Pancreas (tissue), 10 donors: ENCODE measurements at regions not wholly inside any gene's neighbourhood (a gene's known extent, or its start where the extent isn't known, plus 50 kb on each side); places are given as distances from the start of the nearest gene placed in this dataset.

ENCODE experiments used
- ATAC-seq, 4 donors: fragments of 200-7000 bp; cut with Tn5 transposase; one replicate each; pipeline versions ENCODE4 v1.8.0 to v1.9.1; 2020; ENCODE audit warnings: mild to moderate bottlenecking in 4 of 4, moderate library complexity in 4 of 4
- DNase-seq, 6 donors: peaks; one replicate each; pipeline ENCODE4 v3.0.0-alpha.2; 2020
- FAIRE-seq: peaks from 2 replicates; lab custom pipeline; 2012; peaks lifted over from hg19 to GRCh38; lab: Jason Lieb, UNC
- H3K27ac ChIP-seq, 4 donors: fragments of 200-600 bp; sonication (generic); 1 replicate in 3 of 4; 2 replicates in 1 of 4; pipeline versions ENCODE4 v1.5.0 to v1.8.0; 2020
- H3K27me3 ChIP-seq, 4 donors: fragments of 200-600 bp; one replicate each; pipeline ENCODE4 v1.8.0; 2021
- H3K36me3 ChIP-seq, 3 donors: fragments of 200-600 bp; sonication (generic) in 1 of 3; one replicate each; pipeline versions ENCODE4 v1.5.0 to v1.8.0; 2020 to 2021
- H3K4me1 ChIP-seq, 3 donors: fragments of 200-600 bp; one replicate each; pipeline ENCODE4 v1.8.0; 2021
- H3K4me3 ChIP-seq, 4 donors: fragments of 200-600 bp; sonication (generic) in 2 of 4; one replicate each; pipeline versions ENCODE4 v1.5.0 to v1.8.0; 2020 to 2021
- H3K9me3 ChIP-seq, 4 donors: fragments of 200-600 bp; one replicate each; pipeline ENCODE4 v1.8.0; 2021
- CTCF ChIP-seq, 4 donors: fragments of 200-600 bp; sonication (generic) in 3 of 4; IDR thresholded peaks; one replicate each; pipeline versions ENCODE4 v1.5.0 to v1.8.0; 2021; ENCODE audit warnings: antibody characterized with exemption in 4 of 4
- WGBS, 2 donors: extraction: QIAGEN DNeasy Blood & Tissue Kit; methylation state at CpG; one replicate each; pipeline ENCODE4 v1.1.7; 2013; 5-methylcytosine and 5-hydroxymethylcytosine counted together
- intact Hi-C, 3 donors: fragments of 100-400 bp; cut with DNase I; formaldehyde crosslinking; loops; one replicate each; pipeline versions ENCODE4 v1.11.1 to v1.14.2; 2022
- donor health status: healthy with polysubstance abuse.
- donor health status: DM: no; HTN: no; CAD: no; lungs with moderate emphysema.
- donor health status: DM: no; HTN: no; CAD: no.
- donor health status: control.
- donor health status: control.
- donor health status: Bipolar disorder and iron deficiency.
- donor health status: DM: yes; HTN: yes; CAD: no.
- donor health status: DM: no; HTN: no; CAD: no.
- donor health status: DM: no; HTN: no; CAD: no.
- donor health status: DM: yes; HTN: yes; CAD: no.

- DNase-seq (peak in 1 of 6 donors; percentile 2), FAIRE-seq (no peak), ATAC-seq (no peak)
- Histone ChIP-seq H3K36me3 (no peaks in the 10 kb centered on the region), H3K27ac (no peak overlapping the region), H3K9me3 (no peaks in the 10 kb centered on the region), H3K4me1 (no peaks in the 10 kb centered on the region), H3K4me3 (no peak overlapping the region), H3K27me3 (no peaks in the 10 kb centered on the region)
- intact Hi-C loops, result no loop called here
- WGBS, 2 donors, result 33 to 41% methylated on average over 11 of the region's 11 CpGs
- no peak for TF ChIP-seq CTCF (IDR thresholded peaks at IDR 0.05)
Measured at GRCh38 chr20:58153121-58153520, 75.3 kb downstream of the ANKRD60 start.

DNA sequence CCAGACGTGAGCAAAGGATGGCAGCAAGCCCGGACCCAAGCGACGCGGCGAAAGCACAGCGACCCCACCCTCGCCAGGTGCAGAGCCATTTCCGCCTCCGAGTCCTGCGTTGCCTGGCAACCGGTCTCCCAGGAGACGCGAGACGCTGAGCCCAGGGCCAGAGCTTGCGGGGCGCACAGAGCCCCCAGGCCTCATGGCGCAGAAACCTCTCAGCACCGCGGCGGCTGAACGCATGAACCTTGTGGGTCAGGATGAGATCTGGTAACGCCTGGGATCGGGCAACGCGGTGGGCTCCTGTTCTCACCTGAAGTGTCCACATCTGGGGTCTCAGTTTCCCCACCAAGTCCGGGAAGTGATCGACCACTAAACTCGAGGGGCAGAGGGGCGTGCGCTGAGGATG, 77.7 kb downstream of the ANKRD60 start:
- peak in 3 of 4 donors; percentile 54 to 67 (median 61) for ATAC-seq
- Histone ChIP-seq H3K4me3 (no peak overlapping the region), H3K36me3 (no peaks in the 10 kb centered on the region), H3K27ac (no peak overlapping the region), H3K27me3 (no peaks in the 10 kb centered on the region), H3K4me1 (no peaks in the 10 kb centered on the region), H3K9me3 (no peaks in the 10 kb centered on the region)
- WGBS, 2 donors, result 8 to 13% methylated on average over 31 of the region's 31 CpGs
- intact Hi-C loops, result no loop called here
- FAIRE-seq, result no peak
- DNase-seq, result peak in 4 of 6 donors; percentile 16 to 59 (median 40)
- TF ChIP-seq CTCF (IDR thresholded peaks at IDR 0.05), result no peak

GRCh38 chr20:58149437-58150091, 78.9 kb downstream of the ANKRD60 start:
- FAIRE-seq (no peak), ATAC-seq (no peak), DNase-seq (peak in 1 of 6 donors; percentile 12)
- intact Hi-C loops, result no loop called here
- no peak overlapping the region for H3K4me3 ChIP-seq
- no peak for TF ChIP-seq CTCF (IDR thresholded peaks at IDR 0.05)
- H3K27me3 ChIP-seq, result no peaks in the 10 kb centered on the region
- 37 to 50% methylated on average over 5 of the region's 5 CpGs for WGBS, 2 donors
- no peaks in the 10 kb centered on the region for H3K4me1 ChIP-seq
- no peaks in the 10 kb centered on the region for H3K9me3 ChIP-seq
- H3K36me3 ChIP-seq, result no peaks in the 10 kb centered on the region
- H3K27ac ChIP-seq, result no peak overlapping the region

DNA sequence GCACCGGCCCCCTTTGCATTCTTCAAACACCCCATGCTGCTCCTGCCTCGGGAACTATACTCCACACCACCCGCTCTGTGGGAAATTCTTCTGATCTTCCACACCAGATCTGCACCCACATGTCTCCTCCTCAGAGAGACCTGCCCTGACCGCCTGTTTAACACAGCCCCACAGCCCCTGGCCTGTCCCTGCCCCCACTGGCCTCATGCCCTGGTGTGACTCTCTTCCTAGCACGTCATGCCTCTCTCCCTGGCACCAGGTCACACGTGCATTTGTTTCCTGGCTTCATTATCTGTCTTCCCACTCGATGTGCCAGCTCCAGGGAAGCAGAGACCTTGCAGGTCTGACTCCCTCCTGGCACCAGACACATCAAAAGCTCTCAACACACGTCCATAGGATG, 79.6 kb downstream of the ANKRD60 start:
- TF ChIP-seq CTCF (IDR thresholded peaks at IDR 0.05), result no peak
- DNase-seq (peak in 4 of 6 donors; percentile 11 to 43 (median 32)), ATAC-seq (peak in 3 of 4 donors; percentile 32 to 55 (median 54)), FAIRE-seq (no peak)
- H3K36me3 ChIP-seq, result no peaks in the 10 kb centered on the region
- 35 to 42% methylated on average over 8 of the region's 8 CpGs for WGBS, 2 donors
- intact Hi-C loops, result no loop called here
- H3K4me1 ChIP-seq, result no peaks in the 10 kb centered on the region
- H3K27me3 ChIP-seq, result no peaks in the 10 kb centered on the region
- H3K4me3 ChIP-seq, result no peak overlapping the region
- H3K27ac ChIP-seq, result no peak overlapping the region
- no peaks in the 10 kb centered on the region for H3K9me3 ChIP-seq

DNA sequence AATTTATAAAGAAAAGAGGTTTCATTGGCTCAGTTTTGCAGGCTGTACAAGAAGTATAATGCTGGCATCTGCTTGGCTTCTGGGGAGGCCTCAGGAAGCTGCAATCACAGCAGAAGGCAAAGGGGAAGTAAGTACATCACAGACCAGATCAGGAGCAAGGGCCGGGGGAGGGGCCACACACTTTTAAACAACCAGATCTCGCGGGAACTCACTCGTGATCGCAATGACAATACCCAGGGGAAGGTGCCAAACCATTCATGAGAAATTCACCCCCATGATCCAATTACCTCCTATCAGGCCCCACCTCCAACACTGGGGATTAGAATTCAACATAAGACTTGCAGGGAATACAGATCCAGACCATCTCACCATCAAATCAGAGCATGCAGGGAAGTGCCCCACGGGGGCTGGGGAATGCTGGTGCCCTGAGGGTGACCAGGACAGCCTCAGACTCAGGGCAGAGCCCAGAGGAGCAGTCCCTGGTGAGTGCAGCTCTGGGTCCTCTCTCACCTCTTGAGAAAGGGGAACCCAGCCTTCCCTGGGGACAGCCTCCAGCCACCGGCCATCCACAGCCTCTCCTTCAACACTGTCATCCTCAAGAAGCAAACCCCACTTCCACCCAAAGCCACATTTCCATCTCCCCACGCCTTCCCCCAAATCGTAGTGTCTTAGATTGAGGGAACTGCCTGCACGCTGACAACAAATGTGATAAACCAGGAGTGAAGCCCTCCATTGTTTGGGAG, 80.7 kb downstream of the ANKRD60 start:
- Histone ChIP-seq H3K4me3 (no peak overlapping the region), H3K36me3 (no peaks in the 10 kb centered on the region), H3K27ac (no peak overlapping the region), H3K27me3 (no peaks in the 10 kb centered on the region), H3K4me1 (no peaks in the 10 kb centered on the region), H3K9me3 (no peaks in the 10 kb centered on the region)
- FAIRE-seq (no peak), ATAC-seq (no peak), DNase-seq (peak in 1 of 6 donors; percentile 20)
- 55 to 71% methylated on average over 10 of the region's 10 CpGs for WGBS, 2 donors
- intact Hi-C loops, result no loop called here
- TF ChIP-seq CTCF (IDR thresholded peaks at IDR 0.05), result no peak
